ENCODE measurements at regions not wholly inside any gene's neighbourhood (a gene's known extent, or its start where the extent isn't known, plus 50 kb on each side); places are given as distances from the start of the nearest gene placed in this dataset.

DNA sequence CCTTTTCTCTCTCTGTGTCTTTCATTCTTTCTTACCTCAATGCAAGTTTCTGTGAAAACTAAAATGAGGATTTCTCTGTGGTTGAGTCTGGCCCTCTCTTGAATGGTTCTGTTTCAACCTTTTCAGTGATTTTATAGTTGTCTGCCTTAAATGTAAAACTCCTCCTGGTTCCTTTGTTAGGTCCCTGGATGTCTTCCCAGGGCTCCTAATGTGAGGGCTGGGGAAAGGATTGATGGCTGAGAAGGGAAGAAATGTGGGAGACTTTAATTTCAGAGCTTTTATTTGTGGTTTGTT lies 90.6 kb upstream of the GRM7 start:
- no peak for TF ChIP-seq CTCF (conservative IDR thresholded peaks at IDR 0.05)
- no peak for TF ChIP-seq ZFX (IDR thresholded peaks at IDR 0.05)
